ENCODE measurements at regions not wholly inside any gene's neighbourhood (a gene's known extent, or its start where the extent isn't known, plus 50 kb on each side); places are given as distances from the start of the nearest gene placed in this dataset.

GRCh38 chr4:179631321-179631720 lies 2189.1 kb upstream of the AGA start:
- no peak for TF ChIP-seq CTCF (IDR thresholded peaks at IDR 0.05)
- TF ChIP-seq POLR2A (IDR thresholded peaks at IDR 0.05) = no peak
